ENCODE measurements at regions not wholly inside any gene's neighbourhood (a gene's known extent, or its start where the extent isn't known, plus 50 kb on each side); places are given as distances from the start of the nearest gene placed in this dataset.
A peak's percentile ranks its signal among the peaks of the same experiment; 100 is the strongest.

DNA sequence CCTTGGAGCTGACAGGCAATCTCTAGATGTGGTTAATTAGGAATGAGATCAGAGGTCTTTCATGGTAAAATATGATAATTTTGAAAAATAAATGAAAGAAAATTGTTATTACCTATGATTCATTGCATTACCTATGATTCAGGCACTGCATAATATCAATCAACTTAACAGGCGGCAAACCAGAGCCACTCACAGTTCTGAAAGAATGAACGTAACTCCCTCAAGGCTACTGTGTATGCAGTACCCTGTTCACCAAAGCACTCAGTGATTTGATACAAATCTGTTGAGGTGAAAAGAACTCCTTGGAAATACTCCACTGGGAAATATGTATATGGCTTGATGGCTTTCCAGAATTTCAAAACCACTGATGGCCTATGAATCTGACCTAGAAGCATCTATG is 398.9 kb downstream of the ACTL7B start:
- no peaks in the 10 kb centered on the region for H3K9me3 ChIP-seq
- DNase-seq (no peak), ATAC-seq (ENCODE audit: low FRiP score in 2 of 2) (no peak)
- H3K4me3 ChIP-seq = no peak overlapping the region
- H3K27me3 ChIP-seq = no peaks in the 10 kb centered on the region
- 92% methylated on average over 2 of the region's 2 CpGs for WGBS, 2 donors
- no peaks in the 10 kb centered on the region for H3K36me3 ChIP-seq
- TF ChIP-seq, protein P1, sequence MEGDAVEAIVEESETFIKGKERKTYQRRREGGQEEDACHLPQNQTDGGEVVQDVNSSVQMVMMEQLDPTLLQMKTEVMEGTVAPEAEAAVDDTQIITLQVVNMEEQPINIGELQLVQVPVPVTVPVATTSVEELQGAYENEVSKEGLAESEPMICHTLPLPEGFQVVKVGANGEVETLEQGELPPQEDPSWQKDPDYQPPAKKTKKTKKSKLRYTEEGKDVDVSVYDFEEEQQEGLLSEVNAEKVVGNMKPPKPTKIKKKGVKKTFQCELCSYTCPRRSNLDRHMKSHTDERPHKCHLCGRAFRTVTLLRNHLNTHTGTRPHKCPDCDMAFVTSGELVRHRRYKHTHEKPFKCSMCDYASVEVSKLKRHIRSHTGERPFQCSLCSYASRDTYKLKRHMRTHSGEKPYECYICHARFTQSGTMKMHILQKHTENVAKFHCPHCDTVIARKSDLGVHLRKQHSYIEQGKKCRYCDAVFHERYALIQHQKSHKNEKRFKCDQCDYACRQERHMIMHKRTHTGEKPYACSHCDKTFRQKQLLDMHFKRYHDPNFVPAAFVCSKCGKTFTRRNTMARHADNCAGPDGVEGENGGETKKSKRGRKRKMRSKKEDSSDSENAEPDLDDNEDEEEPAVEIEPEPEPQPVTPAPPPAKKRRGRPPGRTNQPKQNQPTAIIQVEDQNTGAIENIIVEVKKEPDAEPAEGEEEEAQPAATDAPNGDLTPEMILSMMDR (IDR thresholded peaks at IDR 0.05) = no peak
- TF ChIP-seq POLR2AphosphoS5 (IDR thresholded peaks at IDR 0.05) = no peak
- no peak for TF ChIP-seq EP300 (IDR thresholded peaks at IDR 0.05)
- TF ChIP-seq POLR2A (IDR thresholded peaks at IDR 0.05) = no peak
- no peak overlapping the region for H3K27ac ChIP-seq
- H3K4me1 ChIP-seq = no peaks in the 10 kb centered on the region

DNA sequence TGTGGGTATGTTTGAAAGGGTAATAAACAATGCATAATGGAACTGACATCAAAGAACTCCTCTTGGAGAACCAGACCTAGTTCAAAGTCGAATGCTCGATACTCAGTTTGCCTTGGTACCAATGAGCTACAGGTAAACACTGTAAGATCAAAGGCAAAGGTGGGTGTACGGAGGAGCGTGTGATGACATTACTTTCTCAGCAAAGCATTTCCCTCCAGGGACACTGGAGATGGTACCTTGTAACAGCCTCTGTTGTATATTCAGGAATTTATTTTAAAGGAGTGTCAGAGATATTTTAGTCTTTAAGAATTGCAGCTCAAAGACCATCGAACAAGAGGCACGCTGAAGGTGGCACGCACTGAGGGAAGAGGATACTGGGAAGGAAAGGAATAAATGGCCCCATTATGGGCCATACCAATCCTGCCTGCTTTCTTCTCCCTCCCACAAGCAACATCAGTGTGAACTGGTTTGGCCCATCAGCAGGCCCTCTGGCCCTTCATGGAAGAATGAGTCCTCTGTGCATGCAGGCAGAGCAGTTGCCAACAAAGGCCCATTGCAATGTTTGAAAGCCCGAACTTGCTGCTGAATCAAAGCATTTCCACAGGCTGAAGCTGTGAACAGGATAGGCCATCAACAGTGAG is 410.2 kb downstream of the ACTL7B start:
- no peak overlapping the region for H3K27ac ChIP-seq
- 92 to 93% methylated on average over 8 of the region's 8 CpGs for WGBS, 2 donors

DNA sequence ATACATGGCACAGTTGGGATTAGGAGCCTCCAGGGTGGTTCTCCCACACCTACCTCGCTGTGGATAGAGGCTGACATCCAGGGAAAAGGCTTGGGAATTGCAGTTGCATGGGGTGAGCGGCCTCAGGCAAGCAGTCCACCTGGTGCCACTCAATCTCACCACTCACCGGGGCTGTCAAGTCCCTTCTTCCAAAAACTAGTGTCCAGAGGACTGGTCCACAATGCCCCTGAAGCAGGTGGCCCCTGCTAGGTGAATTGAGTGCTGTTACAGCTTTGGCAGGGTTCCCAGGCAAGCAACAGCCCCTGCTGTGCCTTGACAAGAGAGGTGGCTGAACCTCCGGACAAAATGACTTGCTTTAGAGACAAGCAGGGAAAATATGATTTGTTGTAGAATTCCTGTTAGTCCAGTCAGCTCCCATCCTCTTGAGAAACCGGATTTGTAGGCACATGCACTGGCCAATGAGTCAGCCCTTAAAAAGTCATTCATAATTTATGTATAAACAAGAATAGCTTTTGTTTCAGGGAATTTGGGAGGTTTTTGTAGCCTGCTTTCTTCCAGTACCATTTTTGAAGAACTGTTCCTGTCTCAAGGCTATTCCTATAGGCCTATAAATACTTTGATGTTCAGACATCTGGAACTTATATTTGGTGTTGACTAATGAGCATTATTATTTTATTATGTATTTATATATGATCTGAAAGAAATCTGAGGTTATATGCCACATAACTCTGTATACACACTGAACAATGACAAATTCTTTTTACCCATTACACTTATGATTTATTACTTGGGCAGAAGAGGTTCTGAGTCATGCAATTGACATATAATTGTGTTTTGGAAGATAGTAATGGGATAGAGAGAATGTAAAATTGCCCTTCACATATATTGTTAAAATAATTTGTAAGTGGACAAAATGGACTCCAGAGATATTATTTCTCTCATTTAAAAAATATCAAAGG is 411.1 kb downstream of the ACTL7B start:
- H3K9me3 ChIP-seq = no peaks in the 10 kb centered on the region
- DNase-seq = peak in 1 of 2 donors; percentile 21

More for the DNA sequence above, 410.2 kb downstream of the ACTL7B start:
- Histone ChIP-seq H3K4me3 (no peak overlapping the region), H3K27me3 (no peaks in the 10 kb centered on the region), H3K36me3 (no peaks in the 10 kb centered on the region), H3K4me1 (peaks cover 0 to 5% (median 1%) of the 10 kb centered on the region in 4 donors), H3K9me3 (no peaks in the 10 kb centered on the region)
- ATAC-seq (ENCODE audit: low FRiP score in 2 of 2) (no peak), DNase-seq (no peak)
- no peak for TF ChIP-seq EP300 (IDR thresholded peaks at IDR 0.05)
- TF ChIP-seq, protein P1 (IDR thresholded peaks at IDR 0.05) = no peak

DNA sequence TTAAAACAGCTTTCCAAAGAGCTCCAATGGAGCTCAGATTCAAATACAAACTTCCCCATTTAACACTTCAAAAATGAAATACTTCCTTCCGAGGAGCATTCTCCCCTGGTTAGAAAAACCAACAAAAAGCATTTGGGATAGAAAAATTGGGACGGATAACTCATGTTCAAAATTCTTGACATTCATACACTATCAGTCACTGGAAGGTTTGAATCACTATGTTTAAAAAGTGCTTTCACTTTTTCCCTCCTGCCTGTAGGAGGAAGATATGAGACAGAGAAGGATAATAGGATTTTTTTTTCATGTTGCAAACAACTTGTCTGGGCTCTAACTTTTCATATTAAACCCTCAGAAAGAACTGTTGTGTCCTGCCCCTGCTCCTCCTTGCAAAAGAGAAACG is 412.0 kb downstream of the ACTL7B start:
- H3K9me3 ChIP-seq = no peaks in the 10 kb centered on the region
- H3K27ac ChIP-seq = no peak overlapping the region
- peaks cover 0 to 5% (median 1%) of the 10 kb centered on the region in 4 donors for H3K4me1 ChIP-seq
- 47 to 53% methylated on average over 3 of the region's 3 CpGs for WGBS, 2 donors
- TF ChIP-seq POLR2AphosphoS5 (IDR thresholded peaks at IDR 0.05) (no peak), EP300 (IDR thresholded peaks at IDR 0.05) (no peak), POLR2A (IDR thresholded peaks at IDR 0.05) (no peak)
- TF ChIP-seq, protein P1 (IDR thresholded peaks at IDR 0.05) = no peak
- DNase-seq = no peak
- H3K36me3 ChIP-seq = no peaks in the 10 kb centered on the region
- H3K27me3 ChIP-seq = no peaks in the 10 kb centered on the region
- peak in 1 of 2 donors; percentile 54 for ATAC-seq (ENCODE audit: low FRiP score in 2 of 2)
- no peak overlapping the region for H3K4me3 ChIP-seq

More for the DNA sequence above, 411.1 kb downstream of the ACTL7B start:
- Histone ChIP-seq H3K4me1 (peaks cover 0 to 5% (median 1%) of the 10 kb centered on the region in 4 donors), H3K27ac (peak overlapping the region in 1 of 4 donors; percentile 32), H3K36me3 (no peaks in the 10 kb centered on the region), H3K27me3 (no peaks in the 10 kb centered on the region), H3K4me3 (no peak overlapping the region)
- 65 to 72% methylated on average over 5 of the region's 5 CpGs for WGBS, 2 donors
- TF ChIP-seq POLR2A (IDR thresholded peaks at IDR 0.05) = no peak
- TF ChIP-seq POLR2AphosphoS5 (IDR thresholded peaks at IDR 0.05) = no peak
- TF ChIP-seq, protein P1 (IDR thresholded peaks at IDR 0.05) = no peak
- no peak for TF ChIP-seq EP300 (IDR thresholded peaks at IDR 0.05)
- ATAC-seq (ENCODE audit: low FRiP score in 2 of 2) = peak; percentile 53 to 56
